Activated CD8-positive, alpha-beta T cell treated with anti-CD3 and anti-CD28 coated beads for 36 hours (primary cell): ENCODE measurements at regions not wholly inside any gene's neighbourhood (a gene's known extent, or its start where the extent isn't known, plus 50 kb on each side); places are given as distances from the start of the nearest gene placed in this dataset.

Experiments used
- ATAC-seq: fragments of 200-7000 bp; cut with Tn5 transposase; one replicate; pipeline ENCODE4 v1.10.0; 2021; ENCODE audit warnings: mild to moderate bottlenecking, moderate library complexity
- CTCF ChIA-PET: fragments of 350-600 bp; sonication (Branson Sonifier 250); formaldehyde crosslinking; loops from one replicate; lab custom pipeline; 2021; ENCODE audit warnings: antibody characterized with exemption; lab: Charles Lee
- POLR2A ChIA-PET: fragments of 350-600 bp; sonication (Branson Sonifier 250); formaldehyde crosslinking; loops from one replicate; lab custom pipeline; 2021; ENCODE audit warnings: antibody characterized with exemption; lab: Charles Lee
- DNase-seq: peaks from one replicate; pipeline ENCODE4 v3.0.0-alpha.2; 2020
- H3K27ac Mint-ChIP-seq: one replicate; pipeline ENCODE4 v1.8.0; 2021; ENCODE audit warnings: mild to moderate bottlenecking, mixed read lengths
- H3K27me3 Mint-ChIP-seq: one replicate; pipeline ENCODE4 v1.8.0; 2021; ENCODE audit warnings: mixed read lengths
- H3K36me3 Mint-ChIP-seq: one replicate; pipeline ENCODE4 v1.8.0; 2021; ENCODE audit warnings: low read depth, mixed read lengths
- H3K4me1 Mint-ChIP-seq: one replicate; pipeline ENCODE4 v1.8.0; 2021; ENCODE audit warnings: low read depth, mixed read lengths
- H3K4me3 Mint-ChIP-seq: one replicate; pipeline ENCODE4 v1.8.0; 2021; ENCODE audit warnings: mild to moderate bottlenecking, moderate library complexity, mixed read lengths
- H3K9me3 Mint-ChIP-seq: one replicate; pipeline ENCODE4 v1.8.0; 2021; ENCODE audit warnings: mixed read lengths
- CTCF ChIP-seq: fragments of 200-600 bp; IDR thresholded peaks from one replicate; pipeline ENCODE4 v1.8.0; 2022; ENCODE audit warnings: antibody characterized with exemption, mild to moderate bottlenecking
- intact Hi-C: fragments of 100-400 bp; cut with micrococcal nuclease; formaldehyde crosslinking; loops from one replicate; pipeline ENCODE4 v1.10.0; 2022

GRCh38 chr14:38137005-38137404 lies 70.7 kb upstream of the SSTR1 start:
- Mint-ChIP-seq H3K9me3 (no peaks in the 10 kb centered on the region), H3K4me3 (no peak overlapping the region), H3K36me3 (no peaks in the 10 kb centered on the region), H3K27ac (no peak overlapping the region), H3K4me1 (no peaks in the 10 kb centered on the region), H3K27me3 (no peaks in the 10 kb centered on the region)
- ChIA-PET POLR2A (no interaction called here), CTCF (no interaction called here)
- intact Hi-C loops = no loop called here
- no peak for ATAC-seq
- no peak for TF ChIP-seq CTCF
- no peak for DNase-seq

GRCh38 chr14:38138473-38139138 lies 69.1 kb upstream of the SSTR1 start:
- H3K27me3 Mint-ChIP-seq = no peaks in the 10 kb centered on the region
- DNase-seq = no peak
- no peaks in the 10 kb centered on the region for H3K9me3 Mint-ChIP-seq
- no peak overlapping the region for H3K27ac Mint-ChIP-seq
- ChIA-PET POLR2A (no interaction called here), CTCF (no interaction called here)
- no peak overlapping the region for H3K4me3 Mint-ChIP-seq
- intact Hi-C loops = no loop called here
- H3K36me3 Mint-ChIP-seq = no peaks in the 10 kb centered on the region
- H3K4me1 Mint-ChIP-seq = peaks cover 2% of the 10 kb centered on the region
- no peak for ATAC-seq
- TF ChIP-seq CTCF = no peak

GRCh38 chr14:38139926-38140325 lies 67.8 kb upstream of the SSTR1 start:
- H3K4me3 Mint-ChIP-seq = no peak overlapping the region
- H3K27ac Mint-ChIP-seq = no peak overlapping the region
- no peak for TF ChIP-seq CTCF
- ChIA-PET POLR2A (no interaction called here), CTCF (no interaction called here)
- no peaks in the 10 kb centered on the region for H3K9me3 Mint-ChIP-seq
- H3K4me1 Mint-ChIP-seq = peaks cover 2% of the 10 kb centered on the region
- no peak for ATAC-seq
- H3K27me3 Mint-ChIP-seq = no peaks in the 10 kb centered on the region
- no peak for DNase-seq
- no peaks in the 10 kb centered on the region for H3K36me3 Mint-ChIP-seq
- intact Hi-C loops = no loop called here

- TF ChIP-seq CTCF = no peak
- H3K27ac Mint-ChIP-seq = no peak overlapping the region
- H3K36me3 Mint-ChIP-seq = no peaks in the 10 kb centered on the region
- CTCF ChIA-PET = interaction anchor here (1.2 to 1.4 kb wide), 2 partner anchors 54 to 157 kb away, joined by 3 to 4 read pairs; no protein-coding TSS in a partner anchor
- POLR2A ChIA-PET = no interaction called here
- H3K4me3 Mint-ChIP-seq = no peak overlapping the region
- no peak for ATAC-seq
- no peak for DNase-seq
- peaks cover 2% of the 10 kb centered on the region for H3K4me1 Mint-ChIP-seq
- no peaks in the 10 kb centered on the region for H3K9me3 Mint-ChIP-seq
- no peaks in the 10 kb centered on the region for H3K27me3 Mint-ChIP-seq
- intact Hi-C loops = no loop called here
Measured at GRCh38 chr14:38143170-38143569, 64.5 kb upstream of the SSTR1 start.

GRCh38 chr14:38143659-38144505 lies 63.8 kb upstream of the SSTR1 start:
- POLR2A ChIA-PET = no interaction called here
- H3K27ac Mint-ChIP-seq = no peak overlapping the region
- H3K36me3 Mint-ChIP-seq = no peaks in the 10 kb centered on the region
- ATAC-seq = no peak
- no peak for TF ChIP-seq CTCF
- intact Hi-C loops = no loop called here
- CTCF ChIA-PET = interaction anchor here (1.2 to 1.4 kb wide), 2 partner anchors 54 to 157 kb away, joined by 3 to 4 read pairs; no protein-coding TSS in a partner anchor
- peaks cover 2% of the 10 kb centered on the region for H3K4me1 Mint-ChIP-seq
- no peaks in the 10 kb centered on the region for H3K27me3 Mint-ChIP-seq
- H3K9me3 Mint-ChIP-seq = no peaks in the 10 kb centered on the region
- H3K4me3 Mint-ChIP-seq = no peak overlapping the region
- DNase-seq = no peak
